ENCODE measurements at regions not wholly inside any gene's neighbourhood (a gene's known extent, or its start where the extent isn't known, plus 50 kb on each side); places are given as distances from the start of the nearest gene placed in this dataset.

GRCh38 chr20:53803492-53804155, 210.0 kb upstream of the ZNF217 start:
- TF ChIP-seq POLR2AphosphoS5 (IDR thresholded peaks at IDR 0.05; ENCODE audit: borderline replicate concordance, low read depth, low read length) (no peak), FOXP2 (optimal IDR thresholded peaks at IDR 0.05; ENCODE audit: control extremely low read depth, extremely low read length, insufficient read depth) (no peak), EZH2 (IDR thresholded peaks at IDR 0.05) (no peak)

All from SK-N-MC (cell line).